GM21447 (cell line): ENCODE measurements at regions not wholly inside any gene's neighbourhood (a gene's known extent, or its start where the extent isn't known, plus 50 kb on each side); places are given as distances from the start of the nearest gene placed in this dataset.

Source experiments
- ATAC-seq: cut with Tn5 transposase; IDR thresholded peaks from one replicate; pipeline ENCODE4 v1.9.1; 2021; ENCODE audit not compliant: unreplicated experiment

- ATAC-seq, result no peak
Observed at GRCh38 chr16:9185381-9185780, 93.9 kb downstream of the HAPSTR1 start.

DNA sequence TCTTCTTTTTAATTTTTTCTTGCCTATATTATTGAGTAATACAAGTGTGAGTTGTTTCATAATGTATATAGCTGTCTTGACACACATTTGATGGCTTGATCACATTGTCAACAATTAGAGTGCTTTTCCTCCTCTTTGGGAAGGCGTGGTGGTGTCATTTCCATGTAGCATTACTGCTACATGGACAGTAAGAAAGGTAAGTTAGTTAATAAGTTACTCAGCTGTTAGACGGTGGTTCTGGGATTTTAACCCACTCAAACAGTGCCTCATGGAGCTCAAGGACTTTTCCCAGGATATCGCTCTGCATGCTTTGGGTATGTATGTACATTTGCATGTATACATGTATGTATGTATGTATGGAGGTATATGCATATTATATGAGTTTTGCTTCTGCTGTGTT is 94.6 kb downstream of the HAPSTR1 start:
- ATAC-seq, result no peak

DNA sequence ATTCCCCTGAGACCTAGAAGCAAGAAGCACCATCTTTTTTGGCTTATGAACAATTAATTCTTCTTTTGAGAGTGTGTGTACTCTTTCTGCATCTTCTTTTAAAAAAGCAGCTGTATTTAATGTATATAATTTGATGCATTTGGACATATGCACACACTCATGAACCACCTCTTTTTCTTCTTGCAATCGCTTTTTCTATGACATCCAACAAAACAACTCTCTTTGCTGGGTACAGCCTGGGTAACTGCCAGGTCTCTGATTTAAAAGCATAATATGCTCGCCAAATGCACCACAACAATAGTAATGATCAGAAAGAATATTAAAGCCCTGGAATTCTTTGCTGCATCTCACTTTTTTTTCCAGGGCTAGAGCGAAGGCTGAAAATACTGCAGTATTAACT is 97.3 kb downstream of the HAPSTR1 start:
- no peak for ATAC-seq

DNA sequence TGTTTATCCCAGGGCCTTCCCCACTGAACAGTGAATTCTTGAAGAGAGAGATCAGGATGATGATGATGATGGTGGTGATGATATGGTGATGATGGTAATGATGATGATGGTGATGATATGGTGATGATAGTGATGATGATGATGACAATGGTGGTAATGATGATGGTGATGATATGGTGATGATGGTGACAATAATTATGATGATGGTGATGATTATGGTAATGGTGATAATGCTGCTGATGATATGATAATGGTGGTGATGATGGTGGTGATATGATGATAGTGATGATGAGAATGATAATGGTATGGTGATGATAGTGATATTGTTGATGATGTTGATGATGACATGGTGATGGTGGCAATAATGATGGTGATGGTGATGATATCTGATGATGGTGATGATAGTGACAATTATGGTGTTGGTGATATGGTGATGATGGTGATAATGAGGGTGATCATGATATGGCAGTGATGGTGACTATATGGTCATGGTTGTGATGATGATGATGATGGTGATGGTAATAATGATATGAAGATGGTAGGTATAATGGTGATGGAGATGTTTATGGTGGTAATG is 99.9 kb downstream of the HAPSTR1 start:
- no peak for ATAC-seq

- ATAC-seq, result no peak
Observed at GRCh38 chr16:9192746-9193145, 101.3 kb downstream of the HAPSTR1 start.

DNA sequence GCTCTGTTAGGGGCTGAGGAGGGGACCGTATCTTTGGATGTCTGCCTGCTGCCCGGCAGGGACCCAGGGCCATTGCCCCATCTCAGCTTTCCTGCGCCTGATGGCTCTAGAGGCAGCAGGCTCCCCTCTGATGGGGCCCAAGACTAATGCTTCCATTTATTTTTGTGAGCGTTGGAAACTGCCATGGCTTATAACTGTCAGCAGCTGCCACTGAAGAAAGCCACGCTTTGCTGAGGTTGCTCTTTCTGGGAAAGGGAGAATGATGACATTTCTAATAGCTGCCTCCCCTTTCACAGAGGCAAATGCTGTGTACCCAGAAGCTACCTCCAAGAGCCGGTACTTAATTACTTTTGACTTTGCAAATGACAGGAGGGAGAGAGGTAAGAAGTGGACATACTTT is 103.8 kb downstream of the HAPSTR1 start:
- no peak for ATAC-seq

DNA sequence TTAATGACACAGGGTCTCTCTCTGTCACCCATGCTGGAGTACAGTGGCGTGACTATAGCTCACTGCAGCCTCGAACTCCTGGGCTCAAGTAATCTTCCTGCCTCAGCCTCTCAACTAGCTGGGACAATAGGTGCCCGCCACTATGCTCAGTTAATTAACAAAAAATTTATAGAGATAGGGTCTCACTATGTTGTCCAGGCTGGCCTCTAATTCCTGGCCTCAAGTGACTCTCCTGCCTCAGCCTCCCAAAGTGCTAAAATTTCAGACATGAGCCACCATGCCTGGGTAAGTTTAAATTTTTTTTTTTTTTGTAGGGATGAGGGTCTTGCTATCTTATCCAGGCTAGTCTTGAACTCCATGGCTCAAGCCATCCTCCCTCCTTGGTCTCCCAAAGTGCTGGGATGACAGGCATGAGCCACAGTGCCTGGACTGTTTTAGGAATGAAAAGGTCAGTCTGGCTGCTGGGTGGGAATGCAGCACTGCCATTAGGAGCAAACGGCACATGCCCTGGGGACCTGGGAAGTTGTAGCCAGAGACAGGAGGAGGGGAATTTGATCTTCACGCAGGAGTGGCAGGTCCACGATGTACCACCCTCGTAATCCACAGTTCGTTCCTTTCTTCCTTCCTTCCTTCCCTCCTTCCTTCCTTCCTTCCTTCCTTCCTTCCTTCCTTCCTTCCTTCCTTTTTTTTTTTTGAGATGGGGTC is 106.7 kb downstream of the HAPSTR1 start:
- ATAC-seq, result no peak

DNA sequence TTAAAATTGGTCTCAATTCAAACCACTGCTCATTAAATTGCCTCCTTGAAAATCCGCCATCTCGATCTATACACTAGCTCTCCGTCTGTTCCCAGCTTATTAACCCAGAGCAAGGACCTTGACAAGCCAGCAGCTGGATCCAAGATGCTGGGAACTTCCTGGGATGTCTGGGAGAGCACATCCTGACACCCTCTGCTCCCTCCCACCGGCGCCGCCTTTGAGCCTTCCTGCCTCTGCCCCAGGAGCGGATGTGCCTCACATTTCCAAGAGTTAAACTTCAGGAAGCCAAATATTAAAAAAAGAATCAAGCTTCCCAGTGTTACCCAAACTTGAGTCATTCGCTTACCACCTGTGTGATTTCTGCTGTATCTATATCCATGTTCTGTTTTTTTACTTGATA is 107.9 kb downstream of the HAPSTR1 start:
- no peak for ATAC-seq

DNA sequence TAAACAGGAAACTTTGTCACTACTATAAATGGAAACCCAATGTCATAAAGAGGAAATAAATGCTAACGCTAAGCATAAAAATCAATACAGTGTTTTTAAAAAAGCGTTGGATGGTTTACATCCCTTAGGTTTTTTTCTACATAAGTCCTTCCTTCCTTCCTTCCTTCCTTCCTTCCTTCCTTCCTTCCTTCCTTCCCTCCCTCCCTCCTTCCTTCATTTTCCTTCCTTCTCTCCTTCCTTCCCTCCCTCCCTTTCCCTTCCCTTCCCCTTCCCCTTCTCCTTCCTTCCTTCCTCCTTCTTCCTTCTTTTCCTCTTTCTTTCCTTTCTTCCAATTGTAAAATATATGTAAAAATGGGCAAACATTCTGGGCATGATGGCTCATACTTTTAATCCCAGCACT is 108.3 kb downstream of the HAPSTR1 start:
- no peak for ATAC-seq

DNA sequence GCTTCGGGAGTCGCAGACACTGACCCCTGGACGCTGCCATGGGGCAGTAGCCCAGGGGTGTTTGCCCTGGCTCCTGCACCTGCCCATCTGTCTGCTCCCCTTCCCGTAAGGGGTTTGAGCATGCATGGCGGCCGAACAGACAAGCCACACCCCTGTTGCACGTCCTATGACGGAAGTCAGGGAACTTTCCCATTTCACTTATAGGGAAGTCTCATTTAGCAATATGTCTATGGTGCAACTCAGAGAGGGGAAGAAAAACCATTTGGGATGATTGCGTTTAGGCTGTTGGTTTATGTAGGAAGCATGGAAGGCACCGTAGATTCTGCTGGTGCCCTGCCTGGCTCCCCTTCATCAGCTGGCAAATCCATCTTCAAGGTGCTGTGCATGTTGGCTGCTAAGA is 112.5 kb downstream of the HAPSTR1 start:
- ATAC-seq, result no peak

DNA sequence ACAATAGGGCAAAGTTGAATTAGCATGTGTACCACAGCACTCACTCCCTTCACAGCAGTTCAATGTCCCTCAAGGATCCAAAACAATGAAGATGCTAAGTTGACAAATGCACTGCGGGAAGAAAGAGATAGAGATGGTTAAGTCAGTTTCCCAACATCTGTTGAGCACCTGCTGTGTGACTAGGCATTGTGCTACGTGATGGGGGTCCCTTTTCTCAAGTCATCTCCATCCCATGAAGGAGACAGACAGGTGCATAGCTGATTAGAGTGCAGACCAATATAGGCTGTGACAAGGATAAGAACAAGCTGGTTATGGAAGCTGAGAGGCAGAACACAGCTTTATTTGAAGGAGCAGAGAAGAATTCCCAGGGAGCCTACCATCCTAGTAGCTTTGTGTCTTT is 114.2 kb downstream of the HAPSTR1 start:
- no peak for ATAC-seq

DNA sequence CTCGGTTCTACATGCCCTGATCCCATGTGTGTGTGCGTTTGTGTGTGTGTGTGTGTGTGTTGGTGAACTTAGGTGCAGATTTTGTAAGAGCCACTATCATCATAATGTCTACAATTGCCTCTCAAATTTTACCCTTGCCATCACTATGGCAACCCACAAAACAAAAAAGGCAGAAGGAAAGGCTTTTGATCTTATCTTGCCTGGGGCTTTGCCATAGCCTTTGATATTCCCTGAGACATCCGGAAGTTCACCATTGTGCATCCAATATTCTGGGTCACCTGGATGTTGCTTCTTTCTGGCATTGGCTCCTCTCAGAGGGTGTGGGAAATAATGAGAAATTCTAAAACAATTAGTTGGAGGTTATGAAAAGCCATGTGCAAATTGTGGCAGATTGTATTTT is 114.7 kb downstream of the HAPSTR1 start:
- no peak for ATAC-seq

- no peak for ATAC-seq
Observed at GRCh38 chr16:9212621-9213020, 121.2 kb downstream of the HAPSTR1 start.

DNA sequence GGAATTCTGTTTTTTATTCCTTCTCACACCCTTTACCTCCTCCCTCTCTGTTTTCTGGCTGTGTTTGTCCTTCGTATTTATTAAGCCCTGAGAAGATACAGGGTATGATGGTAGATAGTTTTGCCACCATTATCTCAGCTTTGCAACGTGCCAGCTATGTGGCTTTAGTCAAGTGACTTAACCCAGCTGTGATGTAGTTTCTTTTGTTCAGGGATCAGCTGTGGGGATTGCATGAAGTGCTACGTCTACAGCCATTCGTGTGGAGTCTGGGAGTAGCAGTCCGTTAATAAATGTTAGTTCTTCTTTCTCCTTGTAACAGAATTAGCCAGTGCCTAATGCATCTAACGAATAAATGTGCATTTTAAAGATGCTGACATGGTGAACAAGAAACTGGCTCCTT is 128.4 kb downstream of the HAPSTR1 start:
- no peak for ATAC-seq

DNA sequence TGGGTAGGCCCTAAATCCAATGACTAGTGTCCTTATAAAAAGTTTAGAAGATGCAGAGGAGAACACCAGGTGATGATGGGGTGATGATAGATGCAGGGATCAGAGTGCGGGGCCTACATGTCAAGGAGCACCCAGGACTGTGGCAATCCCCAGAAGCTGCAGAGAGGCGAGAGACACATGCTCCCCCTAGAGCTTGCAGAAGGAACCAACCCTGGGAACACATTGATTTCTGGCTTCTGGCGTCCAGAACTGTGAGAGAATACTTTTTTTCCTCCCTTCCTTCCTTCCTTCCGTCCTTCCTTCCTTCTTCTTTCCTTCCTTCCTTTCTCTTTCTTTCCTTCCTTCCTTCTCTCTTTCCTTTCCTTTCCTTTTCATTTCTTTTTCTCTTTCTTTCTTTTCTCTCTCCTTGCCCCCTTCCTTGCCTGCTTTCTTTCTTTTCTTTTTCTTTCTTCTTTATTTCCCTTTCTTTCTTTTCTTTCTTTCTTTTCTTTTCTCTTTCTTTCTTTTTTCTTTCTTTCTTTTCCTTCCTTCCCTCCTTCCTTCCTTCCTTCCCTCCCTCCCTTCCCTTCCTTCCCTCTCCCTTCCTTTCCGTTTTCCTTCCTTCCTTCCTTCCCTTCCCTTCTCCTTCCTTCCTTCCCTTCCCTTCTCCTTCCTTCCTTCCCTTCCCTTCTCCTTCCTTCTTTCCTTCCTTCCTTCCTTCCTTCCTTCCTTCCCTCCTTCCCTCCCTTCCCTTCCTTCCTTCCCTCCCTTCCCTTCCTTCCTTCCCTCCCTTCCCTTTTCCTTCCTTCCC is 134.3 kb downstream of the HAPSTR1 start:
- no peak for ATAC-seq

GRCh38 chr16:9226924-9227323 is 135.5 kb downstream of the HAPSTR1 start:
- no peak for ATAC-seq

DNA sequence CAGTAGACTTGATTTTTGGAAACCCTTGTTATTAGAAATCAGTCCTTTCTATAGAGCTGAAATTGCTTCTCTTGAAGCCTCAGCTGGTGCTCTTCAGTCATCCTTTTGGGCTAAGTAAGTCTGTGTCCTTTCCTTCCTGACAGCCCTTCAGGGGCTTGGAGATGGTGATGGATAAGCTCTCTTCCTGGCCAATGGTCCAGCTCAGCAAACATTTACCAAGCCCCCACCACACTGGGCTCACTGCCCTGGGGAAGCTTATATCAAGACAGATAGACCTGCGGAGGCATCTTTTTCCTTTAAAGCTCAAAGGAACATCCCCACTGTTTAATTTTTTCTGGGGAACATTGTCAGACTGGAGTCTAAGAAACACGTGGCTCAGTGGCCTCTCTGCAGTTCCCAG is 139.6 kb downstream of the HAPSTR1 start:
- no peak for ATAC-seq

- no peak for ATAC-seq
Observed at GRCh38 chr16:9232102-9232770, 140.8 kb downstream of the HAPSTR1 start.

DNA sequence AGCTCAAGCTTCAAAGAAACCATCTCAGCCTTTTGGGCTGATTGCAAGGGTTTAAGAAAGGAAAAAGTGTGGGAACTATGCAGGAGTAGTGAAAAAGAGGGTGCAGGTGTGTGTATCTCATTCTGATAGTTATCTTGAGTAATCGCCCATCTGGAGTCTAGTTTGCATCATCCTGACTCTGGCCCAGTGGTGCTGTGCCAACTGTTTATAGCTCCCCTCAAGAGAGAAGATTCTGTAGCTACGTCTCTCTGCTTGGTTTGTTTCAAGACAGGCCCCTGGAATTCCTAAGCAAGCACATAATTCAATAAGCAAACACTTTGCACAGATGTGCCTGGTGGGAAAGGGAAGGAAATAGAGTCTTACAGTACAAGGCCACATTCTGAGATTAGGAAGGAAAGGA is 144.4 kb downstream of the HAPSTR1 start:
- no peak for ATAC-seq

GRCh38 chr16:9236319-9236718 is 144.9 kb downstream of the HAPSTR1 start:
- ATAC-seq, result no peak

GRCh38 chr16:9238346-9238745 is 146.9 kb downstream of the HAPSTR1 start:
- no peak for ATAC-seq

- no peak for ATAC-seq
Observed at GRCh38 chr16:9241177-9241576, 149.7 kb downstream of the HAPSTR1 start.
